ENCODE measurements at regions not wholly inside any gene's neighbourhood (a gene's known extent, or its start where the extent isn't known, plus 50 kb on each side); places are given as distances from the start of the nearest gene placed in this dataset.

- Histone ChIP-seq H3K27ac (peak overlapping the region; percentile 74 to 76), H3K9me3 (no peaks in the 10 kb centered on the region), H3K36me3 (no peaks in the 10 kb centered on the region), H3K4me1 (no peaks in the 10 kb centered on the region), H3K27me3 (no peaks in the 10 kb centered on the region), H3K4me3 (no peak overlapping the region)
- peak; percentile 33 to 58 for TF ChIP-seq POLR2A (IDR thresholded peaks at IDR 0.05)
- TF ChIP-seq CTCF (IDR thresholded peaks at IDR 0.05) = no peak
- intact Hi-C loops (cut with DNase I; ENCODE audit: low total_unique reads) = no loop called here
- peak; percentile 61 to 86 for DNase-seq
These were observed 302.6 kb downstream of the KLF6 start for GRCh38 chr10:3482200-3482993.

GRCh38 chr10:3481496-3481895 is 303.5 kb downstream of the KLF6 start:
- Histone ChIP-seq H3K27ac (peak overlapping the region; percentile 67 to 74), H3K4me3 (no peak overlapping the region), H3K4me1 (no peaks in the 10 kb centered on the region), H3K27me3 (no peaks in the 10 kb centered on the region), H3K9me3 (no peaks in the 10 kb centered on the region), H3K36me3 (no peaks in the 10 kb centered on the region)
- DNase-seq = no peak
- intact Hi-C loops (cut with DNase I; ENCODE audit: low total_unique reads) = no loop called here
- no peak for TF ChIP-seq POLR2A (IDR thresholded peaks at IDR 0.05)
- TF ChIP-seq CTCF (IDR thresholded peaks at IDR 0.05) = no peak

GRCh38 chr10:3480990-3481315 is 304.1 kb downstream of the KLF6 start:
- Histone ChIP-seq H3K36me3 (no peaks in the 10 kb centered on the region), H3K27ac (no peak overlapping the region), H3K4me3 (no peak overlapping the region), H3K27me3 (no peaks in the 10 kb centered on the region), H3K9me3 (no peaks in the 10 kb centered on the region), H3K4me1 (no peaks in the 10 kb centered on the region)
- no peak for DNase-seq
- TF ChIP-seq CTCF (IDR thresholded peaks at IDR 0.05) = no peak
- TF ChIP-seq POLR2A (IDR thresholded peaks at IDR 0.05) = no peak
- intact Hi-C loops (cut with DNase I; ENCODE audit: low total_unique reads) = no loop called here

GRCh38 chr10:3480281-3480989 is 304.6 kb downstream of the KLF6 start:
- TF ChIP-seq CTCF (IDR thresholded peaks at IDR 0.05) (no peak), POLR2A (IDR thresholded peaks at IDR 0.05) (no peak)
- no peak overlapping the region for H3K27ac ChIP-seq

GRCh38 chr10:3478632-3479240 is 306.2 kb upstream of the PITRM1 start:
- Histone ChIP-seq H3K27me3 (no peaks in the 10 kb centered on the region), H3K4me1 (no peaks in the 10 kb centered on the region), H3K9me3 (no peaks in the 10 kb centered on the region), H3K36me3 (no peaks in the 10 kb centered on the region), H3K4me3 (no peak overlapping the region), H3K27ac (peak overlapping the region in 1 of 2 donors; percentile 56)
- TF ChIP-seq POLR2A (IDR thresholded peaks at IDR 0.05) (no peak), CTCF (IDR thresholded peaks at IDR 0.05) (no peak)
- no peak for DNase-seq
- intact Hi-C loops (cut with DNase I; ENCODE audit: low total_unique reads) = no loop called here

More at GRCh38 chr10:3480281-3480989, 304.6 kb downstream of the KLF6 start:
- Histone ChIP-seq H3K4me3 (no peak overlapping the region), H3K4me1 (no peaks in the 10 kb centered on the region), H3K27me3 (no peaks in the 10 kb centered on the region), H3K9me3 (no peaks in the 10 kb centered on the region), H3K36me3 (no peaks in the 10 kb centered on the region)
- intact Hi-C loops (cut with DNase I; ENCODE audit: low total_unique reads) = no loop called here
- DNase-seq = no peak
